ENCODE measurements at regions not wholly inside any gene's neighbourhood (a gene's known extent, or its start where the extent isn't known, plus 50 kb on each side); places are given as distances from the start of the nearest gene placed in this dataset.

DNA sequence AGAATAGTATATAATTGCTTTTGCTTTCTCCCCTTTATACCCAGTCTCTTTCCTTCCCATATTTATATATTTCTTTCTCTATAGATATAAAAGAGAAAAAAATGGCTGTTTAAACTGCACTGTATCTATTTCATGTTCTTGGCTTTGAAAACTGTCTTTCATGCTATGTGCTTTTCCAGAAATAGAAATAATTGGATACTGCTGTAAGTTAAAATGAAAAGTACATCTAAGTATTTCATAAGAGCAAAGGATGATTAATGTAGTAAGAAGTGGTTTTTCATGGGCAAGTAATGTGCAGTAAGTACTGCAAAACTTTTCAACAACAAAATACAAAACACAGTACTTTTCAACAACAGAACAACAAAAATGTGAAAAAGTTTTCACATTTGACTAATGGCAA lies 237.9 kb downstream of the SNCA start:
- no peak for DNase-seq (ENCODE audit: extremely low read depth, low read depth)
- TF ChIP-seq, protein P1, sequence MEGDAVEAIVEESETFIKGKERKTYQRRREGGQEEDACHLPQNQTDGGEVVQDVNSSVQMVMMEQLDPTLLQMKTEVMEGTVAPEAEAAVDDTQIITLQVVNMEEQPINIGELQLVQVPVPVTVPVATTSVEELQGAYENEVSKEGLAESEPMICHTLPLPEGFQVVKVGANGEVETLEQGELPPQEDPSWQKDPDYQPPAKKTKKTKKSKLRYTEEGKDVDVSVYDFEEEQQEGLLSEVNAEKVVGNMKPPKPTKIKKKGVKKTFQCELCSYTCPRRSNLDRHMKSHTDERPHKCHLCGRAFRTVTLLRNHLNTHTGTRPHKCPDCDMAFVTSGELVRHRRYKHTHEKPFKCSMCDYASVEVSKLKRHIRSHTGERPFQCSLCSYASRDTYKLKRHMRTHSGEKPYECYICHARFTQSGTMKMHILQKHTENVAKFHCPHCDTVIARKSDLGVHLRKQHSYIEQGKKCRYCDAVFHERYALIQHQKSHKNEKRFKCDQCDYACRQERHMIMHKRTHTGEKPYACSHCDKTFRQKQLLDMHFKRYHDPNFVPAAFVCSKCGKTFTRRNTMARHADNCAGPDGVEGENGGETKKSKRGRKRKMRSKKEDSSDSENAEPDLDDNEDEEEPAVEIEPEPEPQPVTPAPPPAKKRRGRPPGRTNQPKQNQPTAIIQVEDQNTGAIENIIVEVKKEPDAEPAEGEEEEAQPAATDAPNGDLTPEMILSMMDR (IDR thresholded peaks at IDR 0.05; ENCODE audit: low read depth, low read length): no peak

DNA sequence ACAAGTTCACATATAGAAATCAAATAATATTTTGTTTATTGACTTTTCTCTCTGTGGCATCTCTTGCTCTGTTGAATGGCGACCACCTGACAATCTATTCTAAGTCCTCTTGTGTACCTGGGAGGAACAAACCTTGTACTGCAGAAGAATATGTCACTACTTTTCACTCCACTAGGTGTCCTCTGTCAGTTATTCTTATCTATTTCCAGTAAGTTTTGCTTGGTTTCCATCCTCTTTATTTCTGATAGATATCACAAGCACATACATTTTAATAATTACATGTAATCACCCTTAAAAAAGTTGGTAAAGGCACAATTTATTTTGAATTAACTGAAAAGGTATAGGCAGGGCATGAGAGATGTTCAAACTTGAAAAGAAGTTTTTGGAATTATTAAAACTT lies 238.4 kb downstream of the SNCA start:
- TF ChIP-seq, protein P1 (IDR thresholded peaks at IDR 0.05; ENCODE audit: low read depth, low read length): peak; percentile 38
- no peak for DNase-seq (ENCODE audit: extremely low read depth, low read depth)

DNA sequence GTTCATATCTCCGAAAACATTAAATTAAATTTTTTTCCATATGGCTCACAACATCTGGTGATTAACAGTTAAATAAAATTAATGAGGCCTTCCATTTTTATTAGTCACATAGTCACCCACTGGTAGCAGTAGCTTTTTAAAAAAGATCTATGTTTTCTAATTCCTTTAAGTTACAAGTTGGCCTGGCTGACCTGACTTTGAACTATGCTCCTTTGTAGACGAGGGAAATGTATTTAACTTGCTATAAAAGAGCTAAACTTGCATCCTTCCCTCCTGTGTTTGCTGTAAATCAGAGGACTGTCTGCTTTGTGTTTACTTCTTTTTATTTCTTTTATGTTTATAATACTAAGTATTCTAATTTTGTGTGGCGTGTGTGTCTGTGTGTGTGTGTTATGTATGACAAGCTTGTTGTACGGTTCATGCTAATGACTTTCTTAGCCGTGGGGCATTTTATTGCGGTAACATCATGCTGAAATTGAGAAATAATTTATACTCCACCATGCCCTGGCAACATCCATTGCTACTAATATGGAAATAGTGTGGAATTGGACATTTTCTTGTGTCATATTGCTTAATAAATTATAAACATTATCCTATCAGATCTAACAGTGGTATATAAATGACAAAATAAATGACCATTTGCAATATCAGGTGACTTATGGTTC lies 241.7 kb downstream of the SNCA start:
- DNase-seq (ENCODE audit: extremely low read depth, low read depth): no peak
- TF ChIP-seq, protein P1 (IDR thresholded peaks at IDR 0.05; ENCODE audit: low read depth, low read length): no peak

DNA sequence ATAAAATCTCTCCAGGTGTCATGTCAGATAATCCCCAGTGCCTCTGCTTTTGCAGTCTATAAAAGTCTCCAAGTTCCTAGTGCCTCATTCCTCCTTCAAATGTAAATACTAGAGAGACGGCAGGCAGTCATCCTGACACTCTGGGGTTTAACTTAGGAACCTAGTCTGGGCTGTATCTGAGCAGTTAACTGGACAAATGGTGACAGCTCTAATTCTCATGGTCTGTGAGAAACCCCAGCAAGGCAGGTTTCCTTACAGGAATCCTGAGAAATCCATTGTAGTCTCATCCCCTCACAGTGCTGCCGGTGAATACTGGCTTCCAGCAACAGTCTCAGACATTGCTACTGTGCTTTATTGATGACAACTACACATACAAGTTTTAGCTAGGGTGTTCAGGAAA lies 246.8 kb downstream of the SNCA start:
- DNase-seq (ENCODE audit: extremely low read depth, low read depth): no peak
- TF ChIP-seq, protein P1 (IDR thresholded peaks at IDR 0.05; ENCODE audit: low read depth, low read length): no peak

DNA sequence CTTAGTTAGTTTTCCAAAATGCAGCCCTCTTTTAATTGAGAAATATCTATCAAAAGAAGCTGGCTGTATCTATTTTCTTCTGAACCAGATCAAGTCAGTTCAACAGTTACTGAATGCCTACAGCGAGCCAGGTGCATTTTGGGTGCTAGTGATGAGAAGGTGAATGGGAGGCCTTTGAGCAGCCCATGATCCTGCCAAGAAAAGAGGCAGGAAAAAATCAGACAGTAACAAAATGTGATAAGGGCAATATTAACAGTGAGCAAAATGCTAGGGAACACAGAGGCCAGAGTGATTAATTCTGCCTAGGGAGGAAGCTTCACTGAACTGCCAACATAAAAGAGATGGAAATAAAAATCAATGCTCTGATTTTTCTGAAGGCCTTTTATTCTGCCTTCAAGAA lies 248.5 kb downstream of the SNCA start:
- TF ChIP-seq, protein P1 (IDR thresholded peaks at IDR 0.05; ENCODE audit: low read depth, low read length): no peak

DNA sequence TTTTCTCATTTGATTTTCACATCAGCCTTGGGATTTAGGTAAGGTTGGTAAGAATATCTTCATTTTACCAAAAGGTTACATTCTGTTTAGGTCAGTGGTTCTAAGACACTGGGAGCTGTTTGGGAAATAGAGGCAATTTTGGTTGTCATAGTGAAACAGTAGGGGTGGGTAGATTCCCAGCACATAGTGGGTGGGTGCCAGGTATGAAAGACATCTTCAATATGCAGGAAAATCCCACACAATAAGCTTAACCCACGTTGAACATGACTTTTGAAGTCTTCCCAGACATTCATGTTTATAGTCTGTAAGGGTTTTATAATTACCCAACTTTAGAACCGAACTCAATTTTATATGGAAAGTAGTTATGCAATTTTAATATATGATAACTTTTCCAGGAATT lies 249.6 kb downstream of the SNCA start:
- DNase-seq (ENCODE audit: extremely low read depth, low read depth): no peak
- TF ChIP-seq, protein P1 (IDR thresholded peaks at IDR 0.05; ENCODE audit: low read depth, low read length): no peak

More for the DNA sequence above, 248.5 kb downstream of the SNCA start:
- no peak for DNase-seq (ENCODE audit: extremely low read depth, low read depth)

DNA sequence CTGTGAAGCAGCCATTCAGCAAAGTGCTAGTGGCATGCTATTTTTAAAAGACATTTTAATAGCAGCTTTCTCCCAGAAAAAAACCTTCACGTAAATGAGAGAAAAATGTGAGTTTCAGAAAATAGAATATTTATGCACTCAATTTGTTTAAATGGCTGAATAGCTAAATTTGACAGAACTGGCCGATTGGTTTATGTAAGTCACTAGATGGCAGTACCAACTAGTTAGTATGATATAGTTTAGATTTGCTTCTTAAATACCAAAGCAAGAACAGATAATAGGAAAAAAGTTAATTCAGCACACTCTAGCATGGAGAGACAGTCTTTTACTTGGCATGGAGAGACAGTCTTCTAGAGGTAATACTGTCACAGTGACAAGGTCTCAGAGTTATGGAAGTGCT lies 250.1 kb downstream of the SNCA start:
- DNase-seq (ENCODE audit: extremely low read depth, low read depth): no peak
- TF ChIP-seq, protein P1 (IDR thresholded peaks at IDR 0.05; ENCODE audit: low read depth, low read length): peak; percentile 36
